Esophagus muscularis mucosa (tissue), 4 donors: ENCODE measurements at regions not wholly inside any gene's neighbourhood (a gene's known extent, or its start where the extent isn't known, plus 50 kb on each side); places are given as distances from the start of the nearest gene placed in this dataset.

Experiments
- CTCF ChIP-seq, 3 experiments: fragments of 200-600 bp in 2 of 3; fragments of 450-650 bp in 1 of 3; sonication (generic) in 2 of 3; IDR thresholded peaks; one replicate each; pipeline ENCODE4 v1.5.1; 2017 to 2019; ENCODE audit warnings: antibody characterized with exemption in 3 of 3, mild to moderate bottlenecking in 2 of 3, moderate library complexity in 1 of 3
- EP300 ChIP-seq: sonication (generic); formaldehyde crosslinking; IDR thresholded peaks from one replicate; pipeline ENCODE4 v1.6.1; 2017; ENCODE audit warnings: antibody characterized with exemption
- POLR2A ChIP-seq: fragments of 450-650 bp; IDR thresholded peaks from one replicate; pipeline ENCODE4 v1.6.1; 2017; ENCODE audit warnings: antibody characterized with exemption, moderate library complexity, mild to moderate bottlenecking, low read depth

- no peak for TF ChIP-seq CTCF (IDR thresholded peaks at IDR 0.05)
- TF ChIP-seq EP300: no peak
- TF ChIP-seq POLR2A: no peak
Observed at GRCh38 chr2:36097022-36097421, 258.6 kb upstream of the CRIM1 start.
